MM.1S (cell line): ENCODE measurements at regions not wholly inside any gene's neighbourhood (a gene's known extent, or its start where the extent isn't known, plus 50 kb on each side); places are given as distances from the start of the nearest gene placed in this dataset.
"Not testable (repeated sequence)": the region's sequence is repeated elsewhere in the genome, so short reads cannot be mapped to it uniquely, and the experiment has no call there.

ENCODE experiments used
- DNase-seq: peaks from one replicate; pipeline ENCODE4 v3.0.0-alpha.2; 2015
- H2AFZ ChIP-seq: fragments of 300-600 bp; sonication (generic); 2 replicates; pipeline ENCODE4 v1.6.0; 2016; ENCODE audit warnings: antibody characterized with exemption, low read length
- H3F3A ChIP-seq: fragments of 300-600 bp; sonication (generic); 2 replicates; pipeline ENCODE4 v1.6.1; 2016; ENCODE audit warnings: mild to moderate bottlenecking, antibody characterized with exemption, low read length, moderate library complexity, mixed read lengths; ENCODE audit not compliant: insufficient read depth
- H3K27ac ChIP-seq: fragments of 300-600 bp; sonication (generic); 2 replicates; pipeline ENCODE4 v1.5.1; 2016; ENCODE audit warnings: mild to moderate bottlenecking, low read length
- H3K27me3 ChIP-seq: fragments of 300-600 bp; sonication (generic); replicated peaks from 2 replicates; pipeline ENCODE4 v1.6.0; 2016; ENCODE audit warnings: low read length; ENCODE audit not compliant: insufficient read depth
- H3K36me3 ChIP-seq: fragments of 300-600 bp; sonication (generic); replicated peaks from 2 replicates; pipeline ENCODE4 v1.6.1; 2016; ENCODE audit warnings: mild to moderate bottlenecking, low read length, mixed read lengths; ENCODE audit not compliant: insufficient read depth
- H3K4me1 ChIP-seq: fragments of 300-600 bp; sonication (generic); 2 replicates; pipeline ENCODE4 v1.6.1; 2016; ENCODE audit warnings: low read length, mixed read lengths
- H3K4me2 ChIP-seq: fragments of 300-600 bp; sonication (generic); 2 replicates; pipeline ENCODE4 v1.6.0; 2016; ENCODE audit warnings: low read depth, low read length
- H3K4me3 ChIP-seq: fragments of 300-600 bp; sonication (generic); 2 replicates; pipeline ENCODE4 v1.5.1; 2016; ENCODE audit warnings: low read length, mixed read lengths
- H3K79me2 ChIP-seq: fragments of 300-600 bp; sonication (generic); 2 replicates; pipeline ENCODE4 v1.6.1; 2016; ENCODE audit warnings: mixed run types, low read length, mixed read lengths
- H3K9ac ChIP-seq: fragments of 300-600 bp; sonication (generic); 2 replicates; pipeline ENCODE4 v1.6.1; 2016; ENCODE audit warnings: low read length, mixed read lengths
- H3K9me2 ChIP-seq: fragments of 300-600 bp; sonication (generic); replicated peaks from 2 replicates; pipeline ENCODE4 v1.6.1; 2016; ENCODE audit warnings: mild to moderate bottlenecking, low read length, mixed read lengths; ENCODE audit not compliant: insufficient read depth
- H3K9me3 ChIP-seq: fragments of 300-600 bp; sonication (generic); replicated peaks from 2 replicates; pipeline ENCODE4 v1.6.1; 2016; ENCODE audit warnings: mild to moderate bottlenecking, low read length, mixed read lengths; ENCODE audit not compliant: insufficient read depth
- H4K20me1 ChIP-seq: fragments of 300-600 bp; sonication (generic); 2 replicates; pipeline ENCODE4 v1.6.1; 2016; ENCODE audit warnings: mild to moderate bottlenecking, low read length, moderate library complexity, mixed read lengths; ENCODE audit not compliant: insufficient read depth
- EZH2 ChIP-seq: fragments of 300-600 bp; sonication (generic); optimal IDR thresholded peaks from 2 replicates; pipeline ENCODE3; 2017; ENCODE audit warnings: low read depth, mild to moderate bottlenecking, antibody characterized with exemption, low read length, mixed read lengths
- EZH2phosphoT487 ChIP-seq: fragments of 300-600 bp; sonication (generic); IDR thresholded peaks from 2 replicates; pipeline ENCODE4 v1.6.1; 2018; ENCODE audit warnings: antibody characterized with exemption, low read length
- TF ChIP-seq, protein P1 (sequence below): fragments of 300-600 bp; sonication (generic); IDR thresholded peaks from 2 replicates; pipeline ENCODE4 v1.5.1; 2016; ENCODE audit warnings: antibody characterized with exemption, low read length, mixed read lengths

DNA sequence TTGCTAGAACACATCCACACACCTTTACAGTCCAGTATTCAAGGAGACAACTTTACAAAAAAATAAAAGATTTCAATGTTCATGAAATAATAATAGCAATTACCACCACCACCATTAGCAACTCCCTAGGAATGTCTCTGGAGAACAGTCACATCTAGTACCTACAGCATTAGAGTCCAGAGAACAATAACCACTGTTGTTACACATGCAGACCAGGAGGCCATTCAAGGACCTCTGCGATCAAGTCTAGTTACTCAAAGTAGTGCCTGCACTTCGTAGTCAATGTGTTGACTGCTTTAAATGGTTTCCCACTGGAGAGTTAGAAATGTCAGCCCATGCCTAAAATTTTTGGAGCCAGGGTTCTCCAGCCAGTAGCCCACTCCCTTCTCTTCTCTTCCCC is 244.4 kb downstream of the DEPDC1B start:
- no peak overlapping the region for H3K4me2 ChIP-seq
- no peak overlapping the region for H3K4me3 ChIP-seq
- no peaks in the 10 kb centered on the region for H3K9me2 ChIP-seq
- H3K9ac ChIP-seq = no peak overlapping the region
- H3K27me3 ChIP-seq = no peaks in the 10 kb centered on the region
- no peaks in the 10 kb centered on the region for H3K36me3 ChIP-seq
- H3K27ac ChIP-seq = no peak overlapping the region
- H3K9me3 ChIP-seq = no peaks in the 10 kb centered on the region
- no peaks in the 10 kb centered on the region for H3K79me2 ChIP-seq
- TF ChIP-seq EZH2 (no peak), EZH2phosphoT487 (no peak)
- TF ChIP-seq, protein P1, sequence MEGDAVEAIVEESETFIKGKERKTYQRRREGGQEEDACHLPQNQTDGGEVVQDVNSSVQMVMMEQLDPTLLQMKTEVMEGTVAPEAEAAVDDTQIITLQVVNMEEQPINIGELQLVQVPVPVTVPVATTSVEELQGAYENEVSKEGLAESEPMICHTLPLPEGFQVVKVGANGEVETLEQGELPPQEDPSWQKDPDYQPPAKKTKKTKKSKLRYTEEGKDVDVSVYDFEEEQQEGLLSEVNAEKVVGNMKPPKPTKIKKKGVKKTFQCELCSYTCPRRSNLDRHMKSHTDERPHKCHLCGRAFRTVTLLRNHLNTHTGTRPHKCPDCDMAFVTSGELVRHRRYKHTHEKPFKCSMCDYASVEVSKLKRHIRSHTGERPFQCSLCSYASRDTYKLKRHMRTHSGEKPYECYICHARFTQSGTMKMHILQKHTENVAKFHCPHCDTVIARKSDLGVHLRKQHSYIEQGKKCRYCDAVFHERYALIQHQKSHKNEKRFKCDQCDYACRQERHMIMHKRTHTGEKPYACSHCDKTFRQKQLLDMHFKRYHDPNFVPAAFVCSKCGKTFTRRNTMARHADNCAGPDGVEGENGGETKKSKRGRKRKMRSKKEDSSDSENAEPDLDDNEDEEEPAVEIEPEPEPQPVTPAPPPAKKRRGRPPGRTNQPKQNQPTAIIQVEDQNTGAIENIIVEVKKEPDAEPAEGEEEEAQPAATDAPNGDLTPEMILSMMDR = no peak
- H3F3A ChIP-seq = no peaks in the 10 kb centered on the region
- H2AFZ ChIP-seq = no peak overlapping the region
- H4K20me1 ChIP-seq = no peaks in the 10 kb centered on the region
- H3K4me1 ChIP-seq = no peaks in the 10 kb centered on the region
- no peak for DNase-seq

DNA sequence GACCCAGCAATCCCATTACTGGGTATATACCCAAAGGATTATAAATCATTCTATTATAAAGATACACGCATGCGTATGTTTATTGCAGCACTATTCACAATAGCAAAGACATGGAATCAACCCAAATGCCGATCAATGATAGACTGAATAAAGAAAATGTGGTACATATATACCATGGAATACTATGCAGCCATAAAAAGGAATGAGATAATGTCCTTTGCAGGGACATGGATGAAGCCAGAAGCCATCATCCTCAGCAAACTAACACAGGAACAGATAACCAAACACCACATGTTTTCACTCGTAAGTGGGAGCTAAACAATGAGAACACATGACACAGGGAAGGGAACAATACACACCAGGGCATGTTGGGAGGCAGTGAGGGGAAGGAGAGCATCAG is 245.7 kb downstream of the DEPDC1B start:
- not testable (repeated sequence) for H3K4me3 ChIP-seq, DNase-seq, H4K20me1 ChIP-seq, H3K36me3 ChIP-seq, H3K27ac ChIP-seq, H3K4me2 ChIP-seq, H3K4me1 ChIP-seq, H3F3A ChIP-seq, H3K9me3 ChIP-seq, H3K9ac ChIP-seq, H3K79me2 ChIP-seq, H3K9me2 ChIP-seq, H3K27me3 ChIP-seq, H2AFZ ChIP-seq

DNA sequence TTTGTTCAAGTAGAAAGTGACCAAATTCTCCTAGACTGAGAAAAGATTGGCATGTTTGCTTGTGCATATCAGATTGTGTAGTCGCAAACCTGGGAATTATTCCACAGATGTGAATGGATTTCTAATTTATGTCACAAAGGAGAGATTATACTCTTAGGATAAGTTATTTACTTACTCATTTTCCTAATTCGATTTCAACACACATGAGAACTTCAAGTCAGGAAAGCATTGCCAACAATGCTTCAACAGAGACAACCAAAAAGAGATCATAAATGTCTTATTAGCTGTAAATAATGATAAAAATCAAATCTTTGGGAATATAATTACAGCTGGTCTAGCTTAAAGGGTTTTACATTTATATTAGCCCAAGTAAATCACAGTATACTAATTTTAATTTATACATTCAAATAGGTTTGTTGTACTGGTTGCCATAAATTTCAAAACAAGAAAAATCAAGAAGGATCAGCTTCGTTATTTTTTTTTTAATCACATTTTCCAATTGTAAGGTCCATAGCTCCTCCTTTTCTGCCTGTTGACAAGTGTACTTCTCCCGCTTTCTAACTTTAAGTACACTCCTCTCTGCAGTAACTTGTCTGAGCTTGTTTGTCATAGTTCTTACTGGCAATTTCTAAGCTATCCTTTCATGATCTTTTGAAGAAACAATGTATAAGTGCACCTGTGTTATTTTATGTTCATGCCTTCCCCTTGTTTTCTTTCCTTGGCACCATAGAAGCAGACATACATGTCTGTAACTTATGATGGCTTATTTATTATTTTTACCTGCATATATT is 246.6 kb downstream of the DEPDC1B start:
- no peaks in the 10 kb centered on the region for H3K9me3 ChIP-seq
- no peaks in the 10 kb centered on the region for H3K27me3 ChIP-seq
- H3K4me3 ChIP-seq = no peak overlapping the region
- H3K27ac ChIP-seq = no peak overlapping the region
- H3K4me2 ChIP-seq = no peak overlapping the region
- no peaks in the 10 kb centered on the region for H3K9me2 ChIP-seq
- H3F3A ChIP-seq = no peaks in the 10 kb centered on the region
- H3K4me1 ChIP-seq = no peaks in the 10 kb centered on the region
- no peaks in the 10 kb centered on the region for H4K20me1 ChIP-seq
- no peak for TF ChIP-seq EZH2phosphoT487
- H3K9ac ChIP-seq = no peak overlapping the region
- H3K36me3 ChIP-seq = no peaks in the 10 kb centered on the region
- no peak overlapping the region for H2AFZ ChIP-seq
- DNase-seq = no peak
- H3K79me2 ChIP-seq = no peaks in the 10 kb centered on the region

DNA sequence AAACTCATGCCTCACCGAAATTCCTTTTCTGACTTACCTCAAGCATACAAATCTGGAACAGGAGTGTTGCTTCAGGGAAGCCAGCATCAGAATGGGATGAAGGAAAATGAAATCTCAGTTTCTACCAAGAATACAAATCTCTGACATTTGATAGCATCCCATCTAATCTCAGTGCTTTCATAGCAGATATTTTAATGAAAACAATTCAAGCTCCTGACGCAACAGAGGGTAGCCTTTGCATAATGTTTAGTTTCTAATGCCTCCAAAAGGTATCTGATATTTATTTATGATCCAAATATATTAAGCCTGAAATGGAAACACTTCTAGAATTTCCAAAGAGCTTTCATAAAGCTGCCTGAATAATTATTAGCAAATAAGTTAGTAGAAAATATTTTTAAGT is 251.4 kb downstream of the DEPDC1B start:
- no peak for TF ChIP-seq EZH2phosphoT487
- no peak for TF ChIP-seq EZH2
- Histone ChIP-seq H3K27ac (no peak overlapping the region), H3K36me3 (no peaks in the 10 kb centered on the region), H3K9me2 (no peaks in the 10 kb centered on the region), H2AFZ (no peak overlapping the region), H3K4me2 (no peak overlapping the region), H3K4me3 (no peak overlapping the region), H3K9me3 (no peaks in the 10 kb centered on the region), H3K27me3 (no peaks in the 10 kb centered on the region), H3F3A (no peaks in the 10 kb centered on the region), H4K20me1 (no peaks in the 10 kb centered on the region), H3K79me2 (no peaks in the 10 kb centered on the region), H3K4me1 (no peaks in the 10 kb centered on the region), H3K9ac (no peak overlapping the region)
- DNase-seq = no peak

DNA sequence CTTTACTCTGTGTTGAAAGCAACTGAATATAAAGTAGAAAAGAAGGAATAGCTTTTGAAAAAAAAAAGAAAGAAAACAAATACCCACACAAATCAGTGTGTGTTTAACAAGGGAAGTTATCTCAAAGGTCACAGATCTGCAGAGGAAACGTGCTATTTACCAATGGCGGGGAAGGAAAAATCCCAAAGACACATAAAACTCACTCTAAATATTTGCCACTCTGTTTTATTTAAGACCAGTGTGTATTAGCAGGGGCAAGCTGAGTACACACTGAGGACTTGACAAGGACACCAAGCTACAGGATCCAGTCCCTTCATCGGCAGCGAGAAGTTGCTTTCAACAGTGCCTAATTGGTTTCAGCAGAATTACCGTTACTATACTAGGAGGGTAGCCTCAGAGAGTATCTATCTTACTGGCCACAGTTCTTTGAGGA is 252.5 kb downstream of the DEPDC1B start:
- no peak overlapping the region for H3K27ac ChIP-seq
- no peak overlapping the region for H2AFZ ChIP-seq
- no peak overlapping the region for H3K9ac ChIP-seq
- TF ChIP-seq EZH2phosphoT487 = no peak
- TF ChIP-seq EZH2 = no peak
- TF ChIP-seq, protein P1 = no peak
- H3K4me3 ChIP-seq = no peak overlapping the region
- no peaks in the 10 kb centered on the region for H3K27me3 ChIP-seq
- no peak overlapping the region for H3K4me2 ChIP-seq
- H3K9me2 ChIP-seq = no peaks in the 10 kb centered on the region
- no peak for DNase-seq
- no peaks in the 10 kb centered on the region for H4K20me1 ChIP-seq
- no peaks in the 10 kb centered on the region for H3K4me1 ChIP-seq
- no peaks in the 10 kb centered on the region for H3K36me3 ChIP-seq
- H3K79me2 ChIP-seq = no peaks in the 10 kb centered on the region
- H3K9me3 ChIP-seq = no peaks in the 10 kb centered on the region
- H3F3A ChIP-seq = no peaks in the 10 kb centered on the region
